K562 (cell line): ENCODE measurements at regions not wholly inside any gene's neighbourhood (a gene's known extent, or its start where the extent isn't known, plus 50 kb on each side); places are given as distances from the start of the nearest gene placed in this dataset.

Experiments
- BHLHE40 ChIP-seq: IDR thresholded peaks from 2 replicates; pipeline ENCODE4 v1.6.1; 2011; ENCODE audit warnings: low read length, improper control_type of control experiment
- CREB1 ChIP-seq, 2 experiments: sonication (generic) in 1 of 2; formaldehyde crosslinking in 1 of 2; IDR thresholded peaks; 2 replicates each; pipeline versions ENCODE4 v1.6.1 to v1.8.0; 2012 to 2022; ENCODE audit warnings: inconsistent platforms in 1 of 2, mild to moderate bottlenecking in 1 of 2, missing genetic modification reagents in 1 of 2, moderate library complexity in 1 of 2
- E2F3 ChIP-seq: fragments of 250-450 bp; sonication (Bioruptor Pico); IDR thresholded peaks from 2 replicates; pipeline ENCODE4 v1.4.0; 2020; ENCODE audit warnings: mild to moderate bottlenecking
- EP300 ChIP-seq: IDR thresholded peaks from 2 replicates; pipeline ENCODE4 v1.6.1; 2012; ENCODE audit warnings: low read length, improper control_type of control experiment
- FOSL1 ChIP-seq: fragments of 200-800 bp; sonication (Bioruptor generic); conservative IDR thresholded peaks from 2 replicates; pipeline ENCODE4 v1.6.1; 2016; ENCODE audit warnings: missing genetic modification characterization, missing compliant biosample characterization
- FOXM1 ChIP-seq, 2 experiments: fragments of 450-650 bp in 1 of 2; sonication (generic) in 1 of 2; formaldehyde crosslinking in 1 of 2; IDR thresholded peaks; 2 replicates each; pipeline versions ENCODE4 v1.6.1 to v1.9.0; 2017 to 2022; ENCODE audit warnings: low read depth in 2 of 2, mild to moderate bottlenecking in 2 of 2, missing genetic modification reagents in 1 of 2, moderate library complexity in 1 of 2
- GABPA ChIP-seq: fragments of 200-800 bp; sonication (Bioruptor generic); conservative IDR thresholded peaks from 2 replicates; pipeline ENCODE4 v1.6.1; 2016; ENCODE audit warnings: low read depth, missing genetic modification characterization, missing compliant biosample characterization
- GABPB1 ChIP-seq: sonication (generic); formaldehyde crosslinking; IDR thresholded peaks from 2 replicates; pipeline ENCODE4 v1.8.0; 2022; ENCODE audit warnings: mild to moderate bottlenecking, missing genetic modification reagents
- GATA2 ChIP-seq: sonication (generic); formaldehyde crosslinking; IDR thresholded peaks from 2 replicates; pipeline ENCODE4 v1.4.0; 2020; ENCODE audit warnings: mild to moderate bottlenecking, missing genetic modification reagents
- HOXB6 ChIP-seq: fragments of 250-450 bp; sonication (Bioruptor Pico); IDR thresholded peaks from 2 replicates; pipeline ENCODE4 v1.5.1; 2022; ENCODE audit warnings: mild to moderate bottlenecking, borderline replicate concordance
- KDM4B ChIP-seq, 2 experiments: fragments of 450-650 bp in 1 of 2; sonication (generic) in 1 of 2; IDR thresholded peaks; 2 replicates each; pipeline ENCODE4 v1.6.1; 2016 to 2017; ENCODE audit warnings: borderline replicate concordance in 2 of 2, antibody characterized with exemption in 1 of 2, low read depth in 1 of 2, mild to moderate bottlenecking in 1 of 2
- KLF16 ChIP-seq: IDR thresholded peaks from 2 replicates; pipeline ENCODE4 v1.6.1; 2016; ENCODE audit warnings: antibody characterized with exemption
- MEF2A ChIP-seq: IDR thresholded peaks from 2 replicates; pipeline ENCODE4 v1.6.1; 2011; ENCODE audit warnings: low read depth, mild to moderate bottlenecking, low read length, moderate library complexity; ENCODE audit not compliant: control insufficient read depth
- MEIS2 ChIP-seq: fragments of 450-650 bp; IDR thresholded peaks from 2 replicates; pipeline ENCODE4 v1.6.1; 2014; ENCODE audit warnings: mild to moderate bottlenecking; ENCODE audit not compliant: partially characterized antibody
- MYC ChIP-seq, 2 experiments: fragments of 250-450 bp in 1 of 2; sonication (Bioruptor Pico) in 1 of 2; IDR thresholded peaks; 2 replicates each; pipeline versions ENCODE4 v1.5.1 to v1.6.1; 2012 to 2021; ENCODE audit warnings: low read depth in 2 of 2, borderline replicate concordance in 1 of 2, improper control_type of control experiment in 1 of 2, low read length in 1 of 2, mild to moderate bottlenecking in 1 of 2, moderate library complexity in 1 of 2
- MYNN ChIP-seq, 2 experiments: sonication (generic); formaldehyde crosslinking in 1 of 2; IDR thresholded peaks; 2 replicates each; pipeline versions ENCODE4 v1.5.0 to v1.6.1; 2016 to 2020; ENCODE audit warnings: antibody characterized with exemption in 1 of 2, missing genetic modification reagents in 1 of 2
- NCOA4 ChIP-seq: fragments of 450-650 bp; IDR thresholded peaks from 2 replicates; pipeline ENCODE4 v1.6.1; 2018; ENCODE audit warnings: mild to moderate bottlenecking; ENCODE audit not compliant: partially characterized antibody
- NFIC ChIP-seq: fragments of 450-650 bp; IDR thresholded peaks from 2 replicates; pipeline ENCODE4 v1.6.1; 2017; ENCODE audit warnings: mild to moderate bottlenecking, inconsistent platforms
- SAFB2 ChIP-seq: fragments of 200-400 bp; formaldehyde crosslinking; IDR thresholded peaks from 2 replicates; pipeline ENCODE4 v1.6.1; 2018; ENCODE audit warnings: borderline replicate concordance, low read length, low read depth, moderate library complexity; ENCODE audit not compliant: severe bottlenecking
- SLC30A9 ChIP-seq: fragments of 250-450 bp; sonication (Bioruptor Pico); IDR thresholded peaks from 2 replicates; pipeline ENCODE4 v1.8.0; 2022; ENCODE audit warnings: mild to moderate bottlenecking, moderate library complexity
- SMARCC2 ChIP-seq: fragments of 450-650 bp; IDR thresholded peaks from 2 replicates; pipeline ENCODE4 v1.6.1; 2017; ENCODE audit warnings: antibody characterized with exemption, moderate library complexity, mild to moderate bottlenecking, low read depth
- STAG1 ChIP-seq: sonication (generic); formaldehyde crosslinking; IDR thresholded peaks from 2 replicates; pipeline ENCODE4 v1.5.0; 2020; ENCODE audit warnings: missing genetic modification reagents, borderline replicate concordance
- TAL1 ChIP-seq: fragments of 450-650 bp; IDR thresholded peaks from 2 replicates; pipeline ENCODE4 v1.6.1; 2016; ENCODE audit warnings: mild to moderate bottlenecking
- ZNF212 ChIP-seq: fragments of 450-650 bp; formaldehyde crosslinking; IDR thresholded peaks from 2 replicates; pipeline ENCODE4 v1.4.0; 2020; ENCODE audit warnings: mild to moderate bottlenecking
- ZNF239 ChIP-seq: fragments of 250-450 bp; sonication (Bioruptor Pico); IDR thresholded peaks from 2 replicates; pipeline ENCODE4 v1.4.0; 2020; ENCODE audit warnings: mild to moderate bottlenecking
- TF ChIP-seq, protein P1 (sequence below): fragments of 450-650 bp; IDR thresholded peaks from 2 replicates; pipeline ENCODE4 v1.6.1; 2016; ENCODE audit warnings: mild to moderate bottlenecking
- TF ChIP-seq, protein P2 (sequence below): fragments of 450-650 bp; IDR thresholded peaks from 2 replicates; pipeline ENCODE4 v1.6.1; 2016; ENCODE audit warnings: low read depth, mild to moderate bottlenecking, moderate library complexity

GRCh38 chr10:30160271-30160982 lies 101.0 kb upstream of the JCAD start (continued):
- TF ChIP-seq MYC (IDR thresholded peaks at IDR 0.05; ENCODE audit: low read depth, low read length), result no peak
- no peak for TF ChIP-seq MYC (CRISPR knock-in tag; IDR thresholded peaks at IDR 0.05; ENCODE audit: borderline replicate concordance, low read depth)
- no peak for TF ChIP-seq ZNF212 (CRISPR knock-in tag)
- peak; percentile 28; the same call in 1 of the 2 replicates for TF ChIP-seq MYNN (IDR thresholded peaks at IDR 0.05)
- no peak for TF ChIP-seq MYNN (CRISPR knock-in tag; IDR thresholded peaks at IDR 0.05)
- no peak for TF ChIP-seq HOXB6
- TF ChIP-seq KDM4B (IDR thresholded peaks at IDR 0.05; ENCODE audit: borderline replicate concordance in 2 of 2, low read depth in 1 of 2), result no peak
- peak; percentile 82 for TF ChIP-seq TAL1
- TF ChIP-seq GATA2, result peak; percentile 42; the same call in 1 of the 2 replicates
- TF ChIP-seq SLC30A9 (CRISPR knock-in tag), result no peak
- no peak for TF ChIP-seq SAFB2
- TF ChIP-seq MEF2A, result no peak
- TF ChIP-seq, protein P1, sequence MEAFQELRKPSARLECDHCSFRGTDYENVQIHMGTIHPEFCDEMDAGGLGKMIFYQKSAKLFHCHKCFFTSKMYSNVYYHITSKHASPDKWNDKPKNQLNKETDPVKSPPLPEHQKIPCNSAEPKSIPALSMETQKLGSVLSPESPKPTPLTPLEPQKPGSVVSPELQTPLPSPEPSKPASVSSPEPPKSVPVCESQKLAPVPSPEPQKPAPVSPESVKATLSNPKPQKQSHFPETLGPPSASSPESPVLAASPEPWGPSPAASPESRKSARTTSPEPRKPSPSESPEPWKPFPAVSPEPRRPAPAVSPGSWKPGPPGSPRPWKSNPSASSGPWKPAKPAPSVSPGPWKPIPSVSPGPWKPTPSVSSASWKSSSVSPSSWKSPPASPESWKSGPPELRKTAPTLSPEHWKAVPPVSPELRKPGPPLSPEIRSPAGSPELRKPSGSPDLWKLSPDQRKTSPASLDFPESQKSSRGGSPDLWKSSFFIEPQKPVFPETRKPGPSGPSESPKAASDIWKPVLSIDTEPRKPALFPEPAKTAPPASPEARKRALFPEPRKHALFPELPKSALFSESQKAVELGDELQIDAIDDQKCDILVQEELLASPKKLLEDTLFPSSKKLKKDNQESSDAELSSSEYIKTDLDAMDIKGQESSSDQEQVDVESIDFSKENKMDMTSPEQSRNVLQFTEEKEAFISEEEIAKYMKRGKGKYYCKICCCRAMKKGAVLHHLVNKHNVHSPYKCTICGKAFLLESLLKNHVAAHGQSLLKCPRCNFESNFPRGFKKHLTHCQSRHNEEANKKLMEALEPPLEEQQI, result peak; percentile 26; the same call in 1 of the 2 replicates
- TF ChIP-seq SMARCC2, result 0 out of 2 replicates have a peak, but pooled peaks have one; percentile 25
- no peak for TF ChIP-seq BHLHE40
- TF ChIP-seq FOXM1 (IDR thresholded peaks at IDR 0.05; ENCODE audit: low read depth), result peak; percentile 38; the same call in 1 of the 2 replicates
- TF ChIP-seq FOXM1 (CRISPR knock-in tag; IDR thresholded peaks at IDR 0.05; ENCODE audit: low read depth), result no peak
- no peak for TF ChIP-seq GABPB1 (CRISPR knock-in tag)
- peak; percentile 88 for TF ChIP-seq NFIC
- TF ChIP-seq EP300, result peak; percentile 78
- no peak for TF ChIP-seq NCOA4
- no peak for TF ChIP-seq STAG1 (CRISPR knock-in tag)
- peak; percentile 41 for TF ChIP-seq FOSL1
- TF ChIP-seq KLF16, result peak; percentile 51; the same call in 1 of the 2 replicates
- 0 out of 2 replicates have a peak, but pooled peaks have one; percentile 12 for TF ChIP-seq CREB1 (IDR thresholded peaks at IDR 0.05)
- TF ChIP-seq CREB1 (CRISPR knock-in tag; IDR thresholded peaks at IDR 0.05), result no peak
- no peak for TF ChIP-seq GABPA (tag)
- TF ChIP-seq ZNF239 (CRISPR knock-in tag), result no peak
- TF ChIP-seq, protein P2, sequence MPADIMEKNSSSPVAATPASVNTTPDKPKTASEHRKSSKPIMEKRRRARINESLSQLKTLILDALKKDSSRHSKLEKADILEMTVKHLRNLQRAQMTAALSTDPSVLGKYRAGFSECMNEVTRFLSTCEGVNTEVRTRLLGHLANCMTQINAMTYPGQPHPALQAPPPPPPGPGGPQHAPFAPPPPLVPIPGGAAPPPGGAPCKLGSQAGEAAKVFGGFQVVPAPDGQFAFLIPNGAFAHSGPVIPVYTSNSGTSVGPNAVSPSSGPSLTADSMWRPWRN, result peak; percentile 58; the same call in 1 of the 2 replicates
- TF ChIP-seq E2F3 (CRISPR knock-in tag), result no peak
- peak; percentile 21 for TF ChIP-seq MEIS2
